ENCODE measurements at regions not wholly inside any gene's neighbourhood (a gene's known extent, or its start where the extent isn't known, plus 50 kb on each side); places are given as distances from the start of the nearest gene placed in this dataset.

DNA sequence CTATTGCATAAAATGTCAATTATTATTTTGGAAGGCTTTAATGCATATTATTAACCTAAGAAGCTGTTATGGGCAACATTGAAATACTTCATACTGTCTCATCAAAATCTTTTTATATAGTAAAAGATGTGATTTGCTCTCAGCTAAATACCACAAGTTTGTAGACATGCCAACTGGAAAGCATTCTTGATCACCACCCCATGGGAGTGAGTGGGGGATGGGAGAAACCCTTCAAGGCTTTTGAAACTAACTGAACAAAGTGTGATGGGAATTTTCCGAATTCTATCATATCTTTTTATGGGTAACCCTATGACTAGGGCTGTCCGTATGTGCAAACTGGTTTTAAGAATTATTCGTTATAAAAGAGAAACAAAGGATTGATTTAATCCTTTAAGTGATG lies 377.3 kb upstream of the JAG1 start:
- DNase-seq (ENCODE audit: low spot score) = no peak
- H3K27ac Mint-ChIP-seq = no peak overlapping the region
- H3K4me1 Mint-ChIP-seq (ENCODE audit: low read depth) = no peaks in the 10 kb centered on the region
- no peaks in the 10 kb centered on the region for H3K36me3 Mint-ChIP-seq (ENCODE audit: low read depth)
- intact Hi-C loops (cut with micrococcal nuclease) = no loop called here
- H3K27me3 Mint-ChIP-seq (ENCODE audit: insufficient read depth) = no peaks in the 10 kb centered on the region
- no peaks in the 10 kb centered on the region for H3K9me3 Mint-ChIP-seq
- no peak overlapping the region for H3K4me3 Mint-ChIP-seq

DNA sequence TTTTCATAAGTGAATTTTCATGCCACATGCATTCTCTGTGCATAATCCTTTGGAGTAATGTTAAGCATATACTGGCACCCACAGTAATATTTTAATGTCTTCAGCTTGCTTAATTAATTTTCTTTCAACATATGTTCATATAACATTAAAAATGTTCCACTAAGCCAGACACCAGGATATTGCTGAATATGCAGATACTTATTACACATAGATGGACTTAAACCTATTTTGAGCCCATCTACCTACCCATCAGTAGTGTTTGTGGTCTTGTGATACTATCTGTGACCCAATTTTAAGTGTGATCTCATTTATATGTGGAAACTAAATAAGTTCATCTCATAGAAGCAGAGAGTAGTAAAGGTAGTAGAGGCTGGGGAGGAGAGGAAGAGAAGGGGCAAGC lies 379.5 kb upstream of the JAG1 start:
- Mint-ChIP-seq H3K27me3 (ENCODE audit: insufficient read depth) (no peaks in the 10 kb centered on the region), H3K4me3 (no peak overlapping the region), H3K27ac (no peak overlapping the region), H3K9me3 (no peaks in the 10 kb centered on the region), H3K4me1 (ENCODE audit: low read depth) (no peaks in the 10 kb centered on the region), H3K36me3 (ENCODE audit: low read depth) (no peaks in the 10 kb centered on the region)
- intact Hi-C loops (cut with micrococcal nuclease) = no loop called here
- DNase-seq (ENCODE audit: low spot score) = no peak

DNA sequence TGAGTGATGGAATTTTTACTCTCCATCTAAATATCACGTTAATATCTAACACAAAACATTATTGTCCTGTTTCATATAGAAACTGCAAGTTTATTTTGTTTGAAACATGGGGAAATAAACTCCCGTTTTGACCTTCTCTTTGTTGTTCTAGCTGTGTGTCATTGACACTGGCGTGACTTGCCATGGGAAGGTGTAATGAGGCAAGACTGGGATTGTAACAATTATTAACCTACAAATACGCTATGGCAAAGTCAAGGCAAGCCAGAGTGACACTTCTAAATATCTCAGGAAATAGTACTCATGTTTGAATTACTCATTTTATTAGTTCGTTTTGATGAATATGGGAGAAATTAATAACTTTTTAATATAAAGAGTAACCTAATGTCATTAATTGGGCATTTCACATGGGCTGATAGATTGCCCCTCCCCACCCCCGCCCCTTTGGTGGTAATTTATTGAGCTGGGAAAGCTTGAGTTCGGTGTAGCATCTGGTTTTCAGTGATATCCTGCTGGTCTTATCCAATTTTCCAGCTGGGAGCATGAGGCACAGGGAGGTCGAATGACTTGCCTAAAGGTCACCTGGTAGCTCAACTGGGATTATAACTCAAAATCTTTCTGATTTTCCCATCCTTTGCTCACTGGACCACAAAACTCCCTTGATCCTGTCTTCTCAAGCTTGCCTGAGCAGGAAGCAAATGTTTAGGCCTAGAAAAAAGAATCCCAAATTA lies 380.6 kb upstream of the JAG1 start:
- Mint-ChIP-seq H3K9me3 (no peaks in the 10 kb centered on the region), H3K36me3 (ENCODE audit: low read depth) (no peaks in the 10 kb centered on the region), H3K27me3 (ENCODE audit: insufficient read depth) (no peaks in the 10 kb centered on the region), H3K4me3 (no peak overlapping the region), H3K27ac (no peak overlapping the region), H3K4me1 (ENCODE audit: low read depth) (no peaks in the 10 kb centered on the region)
- intact Hi-C loops (cut with micrococcal nuclease) = no loop called here
- DNase-seq (ENCODE audit: low spot score) = no peak

DNA sequence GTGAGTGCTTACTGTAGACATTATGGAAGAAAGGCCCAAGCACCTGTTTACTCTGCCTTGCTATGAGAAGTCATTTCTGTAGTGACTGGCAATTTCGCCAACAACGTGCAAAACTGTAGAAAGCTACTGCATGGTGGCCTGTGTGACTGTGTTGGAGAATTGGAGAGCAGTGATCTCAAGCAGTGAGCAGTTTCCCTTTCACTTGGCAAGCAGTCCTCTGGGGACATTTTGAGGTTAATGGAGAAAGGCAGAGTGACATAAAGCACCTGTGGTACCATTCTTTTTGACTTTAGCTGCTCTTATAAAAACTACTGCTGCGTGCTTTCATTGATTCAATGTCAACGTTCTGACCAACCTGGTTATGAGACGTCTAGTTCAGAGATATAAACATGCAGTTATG lies 382.6 kb upstream of the JAG1 start:
- intact Hi-C loops (cut with micrococcal nuclease) = no loop called here
- no peak overlapping the region for H3K27ac Mint-ChIP-seq
- no peaks in the 10 kb centered on the region for H3K36me3 Mint-ChIP-seq (ENCODE audit: low read depth)
- H3K4me1 Mint-ChIP-seq (ENCODE audit: low read depth) = no peaks in the 10 kb centered on the region
- no peaks in the 10 kb centered on the region for H3K27me3 Mint-ChIP-seq (ENCODE audit: insufficient read depth)
- no peak overlapping the region for H3K4me3 Mint-ChIP-seq
- DNase-seq (ENCODE audit: low spot score) = no peak
- no peaks in the 10 kb centered on the region for H3K9me3 Mint-ChIP-seq

DNA sequence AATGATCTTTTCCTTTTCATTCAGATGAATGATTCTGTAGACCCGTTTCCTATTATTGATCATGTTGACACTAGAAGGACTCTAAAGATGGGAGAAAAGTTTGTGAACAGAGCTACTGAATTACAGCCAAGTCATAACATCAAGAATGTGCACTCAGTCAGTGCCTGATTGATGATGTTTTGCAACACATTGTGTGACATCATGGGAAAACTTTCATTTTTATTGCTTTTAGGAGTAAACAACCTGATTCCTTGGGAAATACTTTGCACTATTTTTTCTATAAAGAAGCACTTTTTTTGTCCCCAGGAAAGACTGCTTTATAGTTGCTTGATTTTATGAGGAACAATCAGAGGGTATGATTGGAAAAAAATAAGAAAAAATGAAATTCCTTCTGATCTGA lies 383.8 kb upstream of the JAG1 start:
- Mint-ChIP-seq H3K27ac (no peak overlapping the region), H3K27me3 (ENCODE audit: insufficient read depth) (no peaks in the 10 kb centered on the region), H3K4me3 (no peak overlapping the region), H3K4me1 (ENCODE audit: low read depth) (no peaks in the 10 kb centered on the region), H3K36me3 (ENCODE audit: low read depth) (no peaks in the 10 kb centered on the region), H3K9me3 (no peaks in the 10 kb centered on the region)
- intact Hi-C loops (cut with micrococcal nuclease) = no loop called here
- DNase-seq (ENCODE audit: low spot score) = no peak

DNA sequence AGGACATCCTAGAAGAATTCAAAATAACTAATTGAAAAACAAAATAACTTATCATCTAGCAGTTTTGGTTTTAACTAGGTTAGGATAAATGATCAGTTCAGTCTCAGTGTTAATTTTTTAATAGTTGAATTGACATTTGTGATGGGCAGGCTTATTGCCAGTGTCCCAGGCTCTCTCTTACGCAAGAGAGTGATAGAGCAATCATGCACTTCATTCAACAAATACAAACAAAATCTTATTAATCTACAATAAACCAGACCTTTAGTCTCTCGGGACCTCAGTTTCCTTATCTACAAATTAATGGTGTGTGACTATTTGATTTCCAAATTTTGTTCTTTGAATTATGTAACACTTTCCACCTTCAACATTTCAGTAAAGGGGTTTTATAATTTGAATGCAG lies 385.9 kb upstream of the JAG1 start:
- H3K4me1 Mint-ChIP-seq (ENCODE audit: low read depth) = no peaks in the 10 kb centered on the region

DNA sequence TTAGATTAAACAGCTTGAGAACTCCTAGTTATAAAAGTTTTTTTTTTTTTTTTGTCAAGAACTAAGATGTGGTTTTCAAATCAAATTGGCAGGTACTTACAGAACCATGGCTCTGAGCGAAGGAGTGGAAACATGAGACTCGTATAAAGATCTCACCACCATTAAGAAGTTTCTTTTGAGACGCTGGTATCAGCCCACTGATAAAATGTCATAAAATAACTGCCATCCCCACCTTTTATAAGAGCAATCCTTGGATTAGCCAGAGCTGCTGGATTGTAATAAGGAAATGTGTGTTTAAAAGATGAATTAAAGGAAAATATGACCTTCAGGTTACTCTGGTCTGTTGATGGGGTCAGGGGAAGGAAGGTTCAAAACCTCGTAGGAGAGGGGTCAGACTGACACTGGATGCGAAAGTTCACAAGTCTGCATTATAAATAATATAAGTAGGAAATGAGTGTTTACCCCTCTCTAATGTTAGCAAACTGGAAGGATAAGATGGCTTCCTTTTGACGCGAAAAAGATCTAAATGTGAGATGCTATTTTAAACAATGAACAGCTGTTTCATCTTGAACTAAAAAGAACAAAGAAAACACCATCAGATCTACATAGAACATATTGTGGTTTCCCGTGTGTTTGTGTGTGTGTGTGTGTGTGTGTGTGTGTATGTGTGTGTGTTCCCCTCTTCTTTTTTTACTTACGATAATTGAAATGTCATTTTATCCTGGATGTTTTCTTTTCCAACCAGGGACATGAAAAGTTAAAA lies 386.8 kb upstream of the JAG1 start:
- no peaks in the 10 kb centered on the region for H3K36me3 Mint-ChIP-seq (ENCODE audit: low read depth)
- no peaks in the 10 kb centered on the region for H3K4me1 Mint-ChIP-seq (ENCODE audit: low read depth)
- no peak for DNase-seq (ENCODE audit: low spot score)
- no peaks in the 10 kb centered on the region for H3K9me3 Mint-ChIP-seq
- H3K27ac Mint-ChIP-seq = no peak overlapping the region
- H3K27me3 Mint-ChIP-seq (ENCODE audit: insufficient read depth) = no peaks in the 10 kb centered on the region
- intact Hi-C loops (cut with micrococcal nuclease) = no loop called here
- no peak overlapping the region for H3K4me3 Mint-ChIP-seq

More for the DNA sequence above, 385.9 kb upstream of the JAG1 start:
- Mint-ChIP-seq H3K27me3 (ENCODE audit: insufficient read depth) (no peaks in the 10 kb centered on the region), H3K27ac (no peak overlapping the region), H3K36me3 (ENCODE audit: low read depth) (no peaks in the 10 kb centered on the region), H3K9me3 (no peaks in the 10 kb centered on the region), H3K4me3 (no peak overlapping the region)
- intact Hi-C loops (cut with micrococcal nuclease) = no loop called here
- DNase-seq (ENCODE audit: low spot score) = no peak

DNA sequence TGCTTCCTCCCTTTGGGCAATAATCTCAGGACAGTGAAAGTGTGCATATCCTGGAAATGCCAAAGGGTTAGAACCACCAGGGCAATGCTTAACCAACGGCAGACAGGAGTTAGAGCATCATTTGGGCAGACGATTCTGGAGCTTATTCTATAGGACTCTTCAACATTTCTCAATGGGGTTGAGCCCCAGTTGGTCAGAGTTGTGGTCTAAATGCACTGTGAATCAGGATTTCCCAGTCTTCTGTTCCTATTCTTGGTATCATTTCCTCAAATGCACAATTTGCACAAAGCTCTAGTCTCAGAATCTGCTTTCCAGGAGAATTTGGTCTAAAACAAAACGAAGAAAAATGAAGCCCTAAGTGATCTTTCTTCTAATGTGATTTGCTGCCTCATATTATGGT lies 389.6 kb upstream of the JAG1 start:
- H3K36me3 Mint-ChIP-seq (ENCODE audit: low read depth) = no peaks in the 10 kb centered on the region
- H3K4me3 Mint-ChIP-seq = no peak overlapping the region
- no peak for DNase-seq (ENCODE audit: low spot score)
- no peaks in the 10 kb centered on the region for H3K27me3 Mint-ChIP-seq (ENCODE audit: insufficient read depth)
- intact Hi-C loops (cut with micrococcal nuclease) = no loop called here
- no peaks in the 10 kb centered on the region for H3K4me1 Mint-ChIP-seq (ENCODE audit: low read depth)
- no peak overlapping the region for H3K27ac Mint-ChIP-seq
- no peaks in the 10 kb centered on the region for H3K9me3 Mint-ChIP-seq

DNA sequence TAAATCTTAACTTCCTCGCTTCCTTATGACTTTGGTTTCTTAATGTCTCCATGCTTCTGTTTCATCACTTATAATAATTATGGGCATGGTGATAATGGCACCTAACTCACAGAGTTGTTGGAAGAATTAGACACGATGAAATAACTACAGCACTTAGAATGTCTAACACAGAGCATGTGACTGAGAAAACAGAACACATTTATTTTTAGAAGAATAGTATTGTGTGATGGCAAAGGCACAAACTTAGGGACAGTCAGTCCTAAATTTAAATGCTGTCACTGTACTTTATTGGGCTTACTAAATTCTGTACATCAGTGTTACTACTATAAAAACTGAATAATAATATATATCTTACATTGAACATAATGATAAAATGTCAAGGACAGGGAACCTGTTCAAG lies 391.1 kb upstream of the JAG1 start:
- H3K4me1 Mint-ChIP-seq (ENCODE audit: low read depth) = no peaks in the 10 kb centered on the region
- no peak overlapping the region for H3K27ac Mint-ChIP-seq
- H3K27me3 Mint-ChIP-seq (ENCODE audit: insufficient read depth) = no peaks in the 10 kb centered on the region
- intact Hi-C loops (cut with micrococcal nuclease) = no loop called here
- no peak overlapping the region for H3K4me3 Mint-ChIP-seq
- no peaks in the 10 kb centered on the region for H3K9me3 Mint-ChIP-seq
- no peak for DNase-seq (ENCODE audit: low spot score)
- H3K36me3 Mint-ChIP-seq (ENCODE audit: low read depth) = no peaks in the 10 kb centered on the region

DNA sequence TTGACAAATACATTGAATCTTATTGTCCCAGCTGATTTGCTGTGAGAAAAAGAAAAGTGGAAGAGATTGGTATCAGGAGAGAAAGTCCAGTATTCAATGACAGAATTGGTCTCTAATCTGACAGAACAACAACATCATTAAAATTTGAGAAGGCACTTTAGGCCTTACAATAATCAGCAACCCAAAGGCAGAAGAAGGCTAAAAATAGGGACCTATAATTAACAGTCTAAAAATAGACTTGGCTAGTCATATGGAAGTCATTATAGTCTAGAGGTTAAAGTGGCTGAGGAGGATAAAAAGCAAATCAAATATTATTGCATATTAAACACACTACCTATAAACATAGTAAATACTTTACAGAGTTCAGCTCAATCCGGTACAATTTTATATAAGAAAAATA lies 393.6 kb upstream of the JAG1 start:
- DNase-seq (ENCODE audit: low spot score) = no peak
- Mint-ChIP-seq H3K27ac (no peak overlapping the region), H3K4me1 (ENCODE audit: low read depth) (no peaks in the 10 kb centered on the region), H3K27me3 (ENCODE audit: insufficient read depth) (no peaks in the 10 kb centered on the region), H3K36me3 (ENCODE audit: low read depth) (no peaks in the 10 kb centered on the region), H3K9me3 (peaks cover 6% of the 10 kb centered on the region), H3K4me3 (no peak overlapping the region)
- intact Hi-C loops (cut with micrococcal nuclease) = no loop called here

DNA sequence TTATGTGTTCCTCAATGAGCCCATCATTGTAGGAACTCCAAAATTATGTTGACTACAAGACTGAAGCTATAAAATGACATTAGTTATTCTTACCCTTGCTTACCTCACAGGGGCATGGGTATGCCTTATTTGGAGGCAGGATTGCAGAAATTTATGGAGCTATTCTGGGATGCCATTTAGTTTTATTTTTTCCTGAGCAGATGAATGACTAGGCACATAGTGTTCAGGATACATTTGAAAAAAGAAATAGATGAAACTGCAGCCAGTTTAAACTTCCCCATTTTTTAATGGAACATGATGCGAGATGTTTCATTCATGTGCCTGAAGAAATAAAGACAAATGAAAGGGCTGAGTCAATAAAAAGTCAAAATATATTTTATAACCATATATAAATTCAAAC lies 399.2 kb upstream of the JAG1 start:
- Mint-ChIP-seq H3K4me1 (ENCODE audit: low read depth) (no peaks in the 10 kb centered on the region), H3K27ac (no peak overlapping the region), H3K9me3 (peaks cover 6% of the 10 kb centered on the region), H3K27me3 (ENCODE audit: insufficient read depth) (no peaks in the 10 kb centered on the region), H3K4me3 (no peak overlapping the region), H3K36me3 (ENCODE audit: low read depth) (no peaks in the 10 kb centered on the region)
- intact Hi-C loops (cut with micrococcal nuclease) = no loop called here
- no peak for DNase-seq (ENCODE audit: low spot score)

DNA sequence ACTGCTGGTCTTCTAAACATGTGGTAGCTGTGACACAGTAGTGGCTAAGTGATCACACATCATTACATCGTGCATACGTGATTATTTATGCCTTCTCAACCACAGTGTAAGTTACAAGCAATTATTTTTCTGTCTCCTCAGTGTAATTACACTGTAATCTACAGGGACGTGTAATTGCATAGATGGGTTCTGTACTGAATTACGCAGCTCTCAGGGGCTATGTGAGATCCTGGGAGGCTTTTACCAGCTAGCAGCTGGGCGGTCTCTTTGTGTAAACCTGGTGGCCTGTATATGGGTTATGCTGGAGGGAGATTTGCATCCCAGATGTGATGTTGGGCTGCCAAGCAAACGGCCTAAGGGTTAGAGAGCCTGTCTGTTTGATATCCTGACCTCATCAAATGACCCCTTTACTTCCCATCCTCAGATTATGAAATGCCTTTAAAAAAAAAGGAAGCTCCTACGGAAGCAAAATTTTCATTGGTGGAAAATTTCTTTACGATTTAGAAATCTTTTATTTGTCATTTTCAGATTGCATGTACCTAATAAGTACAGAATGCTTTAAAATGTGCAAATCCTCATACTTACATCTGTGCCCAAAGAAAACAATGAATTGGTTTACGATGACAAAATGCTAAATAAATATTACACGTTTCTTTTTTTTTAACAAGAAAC lies 402.8 kb upstream of the JAG1 start:
- H3K36me3 Mint-ChIP-seq (ENCODE audit: low read depth) = no peaks in the 10 kb centered on the region
- no peak overlapping the region for H3K27ac Mint-ChIP-seq
- H3K9me3 Mint-ChIP-seq = peaks cover 2% of the 10 kb centered on the region
- no peak for DNase-seq (ENCODE audit: low spot score)
- no peaks in the 10 kb centered on the region for H3K4me1 Mint-ChIP-seq (ENCODE audit: low read depth)
- intact Hi-C loops (cut with micrococcal nuclease) = no loop called here
- H3K4me3 Mint-ChIP-seq = no peak overlapping the region
- no peaks in the 10 kb centered on the region for H3K27me3 Mint-ChIP-seq (ENCODE audit: insufficient read depth)

DNA sequence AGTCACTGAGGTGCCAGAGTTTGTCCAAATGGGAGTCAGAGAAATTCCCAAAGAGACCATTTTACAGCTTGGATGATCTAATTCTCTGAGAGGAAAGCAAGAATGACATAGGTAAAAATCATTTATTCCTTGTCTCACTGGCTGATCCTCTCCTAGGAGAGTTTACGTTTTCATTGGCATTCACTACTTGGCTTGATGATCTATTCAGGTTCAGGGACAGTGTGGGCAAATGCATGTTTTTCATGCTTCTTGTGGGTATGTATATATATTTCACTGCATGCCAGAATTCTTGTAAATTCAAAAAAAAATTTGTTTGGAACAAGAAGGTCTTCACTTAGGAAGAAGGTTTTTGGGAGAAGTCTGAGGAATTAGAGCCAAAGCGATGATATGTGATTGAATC lies 403.4 kb upstream of the JAG1 start:
- H3K4me1 Mint-ChIP-seq (ENCODE audit: low read depth) = no peaks in the 10 kb centered on the region
- no peaks in the 10 kb centered on the region for H3K9me3 Mint-ChIP-seq
- H3K27me3 Mint-ChIP-seq (ENCODE audit: insufficient read depth) = no peaks in the 10 kb centered on the region
- no peaks in the 10 kb centered on the region for H3K36me3 Mint-ChIP-seq (ENCODE audit: low read depth)
- DNase-seq (ENCODE audit: low spot score) = no peak
- intact Hi-C loops (cut with micrococcal nuclease) = no loop called here
- no peak overlapping the region for H3K4me3 Mint-ChIP-seq
- no peak overlapping the region for H3K27ac Mint-ChIP-seq

Data from activated T-helper 1 cell treated with anti-CD3 and anti-CD28 coated beads, Interleukin-12 subunit alpha, Interleukin-12 subunit beta, Interleukin-2, Interleukin-4 antibody, amounts not matched to agents 30 ng/mL and 10 ng/mL and 1 ng/mL, durations not matched to agents 14 hours and 24 hours and 36 hours (primary cell).